ENCODE measurements at regions not wholly inside any gene's neighbourhood (a gene's known extent, or its start where the extent isn't known, plus 50 kb on each side); places are given as distances from the start of the nearest gene placed in this dataset.

DNA sequence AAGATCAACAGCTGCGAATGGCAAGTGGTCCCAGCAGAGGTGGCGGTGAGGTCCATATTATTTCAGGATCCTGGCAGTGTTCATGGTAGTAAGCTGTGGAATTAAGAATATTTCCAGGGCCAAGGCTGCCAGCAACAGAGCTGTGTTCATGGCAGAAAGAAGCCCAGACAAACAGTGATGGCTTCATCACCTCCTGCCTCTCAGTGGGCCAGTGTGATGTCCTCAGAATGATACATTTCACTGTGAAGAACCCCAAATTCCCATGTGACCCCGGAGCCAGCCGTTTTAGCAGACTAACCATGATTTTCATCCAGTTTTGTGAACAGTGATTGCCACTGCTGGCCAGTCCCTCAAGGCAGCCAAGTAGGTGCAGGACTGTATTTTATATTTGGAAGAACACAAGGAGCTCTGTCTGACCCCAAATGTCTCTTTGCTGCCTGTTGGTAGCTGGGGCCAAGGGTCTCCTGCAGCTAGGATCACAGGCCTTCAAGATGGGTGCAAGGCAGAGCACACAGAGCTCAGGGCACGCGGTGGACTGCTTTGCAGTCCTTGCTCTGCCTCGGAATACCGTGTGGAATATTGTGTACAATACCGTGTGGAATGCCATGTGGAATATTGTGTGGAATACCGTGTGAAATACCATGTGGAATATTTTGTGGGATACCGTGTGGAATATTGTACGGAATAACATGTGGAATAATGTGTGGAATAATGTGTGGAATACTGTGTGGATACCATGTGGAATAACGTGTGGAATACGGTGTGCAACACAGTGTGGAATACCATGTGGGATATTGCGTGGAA is 132.3 kb upstream of the CHST15 start:
- peak; percentile 74 for DNase-seq

- DNase-seq: no peak
Measured at GRCh38 chr10:124225029-124225466, 131.7 kb upstream of the CHST15 start.

DNA sequence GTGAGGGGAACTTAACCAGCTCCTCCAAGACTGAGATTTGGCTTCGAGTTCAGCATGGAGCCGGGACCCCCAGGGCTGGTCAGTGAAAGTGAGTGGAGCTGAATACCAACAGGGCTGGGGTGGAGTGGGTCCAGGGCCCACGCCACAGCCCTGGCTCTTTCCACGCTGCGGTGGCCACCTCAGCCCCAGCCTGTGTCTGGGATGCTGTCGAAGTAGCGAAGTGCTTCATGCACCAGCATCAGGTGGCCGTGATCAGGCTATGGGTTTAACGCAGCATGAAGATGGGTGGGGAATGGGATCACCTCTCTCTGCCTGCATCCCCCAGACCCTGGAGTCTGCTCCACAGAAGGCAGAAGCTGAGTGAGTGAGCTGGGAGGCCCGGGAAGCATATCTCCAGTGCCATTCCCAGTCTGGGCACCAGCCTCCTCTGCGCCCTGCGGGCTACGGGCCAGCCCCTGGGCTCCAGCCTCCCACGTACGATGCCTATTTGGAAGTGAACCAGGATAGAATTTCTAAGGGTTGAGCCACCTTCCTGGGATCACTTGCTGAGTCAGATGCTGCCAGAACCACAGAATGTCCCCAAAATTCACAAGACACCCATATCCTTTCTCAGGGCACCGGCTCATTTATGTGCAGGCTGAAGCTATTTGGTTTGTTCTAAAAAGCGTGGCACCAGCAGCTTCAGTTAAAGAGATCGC is 131.1 kb upstream of the CHST15 start:
- no peak for DNase-seq

GRCh38 chr10:124223711-124224085 is 130.3 kb upstream of the CHST15 start:
- no peak for DNase-seq

DNA sequence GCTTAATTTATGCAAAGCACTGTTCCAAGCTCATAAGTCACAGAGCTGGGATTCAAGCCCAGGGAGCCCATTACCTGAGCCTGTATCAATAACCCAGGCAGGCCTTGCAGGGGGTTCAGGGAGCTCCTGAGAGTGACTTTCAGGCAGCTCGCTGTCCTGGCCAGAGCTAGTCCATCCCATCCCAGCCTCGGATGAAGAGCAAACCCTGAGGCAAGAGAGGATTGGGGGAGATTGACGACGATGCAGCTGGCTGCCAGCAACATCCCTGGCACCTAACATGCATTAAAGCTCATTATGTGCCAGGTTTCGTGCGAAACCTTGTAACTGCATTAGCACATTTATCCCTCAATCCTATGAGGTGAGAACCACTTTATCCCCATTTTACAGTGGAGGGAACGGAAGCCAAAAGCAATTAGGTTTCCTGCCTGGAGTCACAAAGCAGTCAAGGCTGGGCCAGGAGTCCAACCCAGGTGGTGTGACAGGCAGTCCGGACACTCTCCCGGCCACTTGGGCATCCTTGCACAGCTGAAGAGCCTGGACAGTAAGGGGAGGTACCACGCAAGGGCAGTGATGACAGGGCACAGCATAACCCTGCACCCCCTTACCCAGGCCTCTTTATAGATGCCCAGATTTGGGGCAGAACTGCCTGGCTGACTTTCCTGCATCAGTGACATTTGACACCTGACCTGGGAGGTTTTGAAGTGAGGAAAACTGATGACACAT is 129.8 kb upstream of the CHST15 start:
- no peak for DNase-seq

DNA sequence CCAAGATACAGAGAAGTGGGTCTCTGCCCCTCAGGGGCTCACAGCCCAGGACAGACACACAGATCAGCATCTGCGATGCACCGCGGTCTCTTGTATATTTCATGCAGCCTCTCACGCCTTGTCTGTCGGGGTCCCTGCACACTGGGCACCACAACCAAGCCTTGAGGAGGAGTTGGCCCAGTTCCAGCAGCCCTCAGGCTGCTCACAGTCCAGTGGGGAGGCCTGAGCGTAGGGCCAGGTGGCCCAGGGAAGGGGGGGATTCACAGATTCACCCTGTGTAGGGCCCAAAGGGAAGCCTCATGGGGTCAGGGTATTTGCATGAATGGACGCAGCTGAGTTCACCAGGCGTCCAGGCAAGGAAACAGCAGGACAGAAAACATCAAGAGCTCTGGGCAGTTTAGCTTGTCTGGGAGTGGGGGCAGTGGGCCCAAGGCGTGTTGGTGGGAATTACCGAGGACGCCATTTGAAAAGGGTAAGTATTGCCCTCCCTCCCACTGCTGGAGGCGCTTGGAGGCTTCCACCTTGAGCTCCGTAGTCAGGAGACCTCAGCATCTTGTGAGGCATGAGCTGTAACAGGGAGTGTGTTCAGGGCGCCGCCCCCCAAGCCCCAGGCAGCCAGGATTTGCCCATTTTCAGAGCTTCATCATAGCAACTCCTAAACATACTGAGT is 129.1 kb upstream of the CHST15 start:
- no peak for DNase-seq

- no peak for DNase-seq
Measured at GRCh38 chr10:124221356-124222317, 128.2 kb upstream of the CHST15 start.

GRCh38 chr10:124220971-124221355 is 127.6 kb upstream of the CHST15 start:
- DNase-seq: no peak

DNA sequence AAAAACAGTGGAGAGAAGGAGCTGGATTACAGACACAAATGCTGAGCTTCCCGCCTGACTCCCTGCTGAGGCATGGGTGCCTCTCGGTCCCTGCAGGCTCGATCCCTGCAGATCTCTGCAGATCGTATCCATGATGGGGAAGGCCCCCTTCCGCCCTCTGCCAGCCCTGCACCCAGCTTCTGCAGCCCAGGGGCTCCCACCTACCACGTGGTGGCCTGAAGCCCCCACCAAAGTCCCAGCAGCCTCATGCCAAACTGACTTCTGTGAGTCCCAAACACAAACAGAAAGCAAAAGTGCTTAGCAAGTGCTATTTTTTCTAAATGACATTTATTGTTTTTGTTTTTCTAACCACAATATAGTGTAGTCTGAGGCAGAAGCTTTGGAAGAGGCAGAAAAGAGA is 127.1 kb upstream of the CHST15 start:
- DNase-seq: no peak

GRCh38 chr10:124219655-124220054 is 126.3 kb upstream of the CHST15 start:
- DNase-seq: no peak

- DNase-seq: no peak
Measured at GRCh38 chr10:124219062-124219461, 125.7 kb upstream of the CHST15 start.

- peak; percentile 18 for DNase-seq
Measured at GRCh38 chr10:124217906-124218804, 124.8 kb upstream of the CHST15 start.

- DNase-seq: no peak
Measured at GRCh38 chr10:124217031-124217430, 123.6 kb upstream of the CHST15 start.

GRCh38 chr10:124214610-124215375 is 121.4 kb upstream of the CHST15 start:
- DNase-seq: no peak

GRCh38 chr10:124213899-124214510 is 120.6 kb upstream of the CHST15 start:
- DNase-seq: no peak

DNA sequence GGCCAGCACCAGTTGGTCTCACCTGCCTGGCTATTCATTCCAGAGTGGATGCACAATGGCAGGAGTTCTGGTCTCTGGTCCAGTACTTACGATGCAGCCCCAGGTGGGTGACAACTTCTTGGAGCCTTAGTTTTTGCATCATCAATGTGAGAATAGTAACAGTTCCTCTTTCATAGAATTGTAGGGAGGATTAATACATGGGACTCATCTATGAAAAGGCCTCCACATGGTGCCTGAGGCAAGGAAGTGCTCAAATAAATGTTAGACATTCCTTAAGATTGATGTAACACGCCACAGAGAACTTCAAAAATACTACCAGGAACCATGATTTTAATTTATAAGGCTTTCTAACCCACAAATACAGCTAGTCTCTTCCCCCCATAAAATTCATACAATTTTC is 120.1 kb upstream of the CHST15 start:
- no peak for DNase-seq

DNA sequence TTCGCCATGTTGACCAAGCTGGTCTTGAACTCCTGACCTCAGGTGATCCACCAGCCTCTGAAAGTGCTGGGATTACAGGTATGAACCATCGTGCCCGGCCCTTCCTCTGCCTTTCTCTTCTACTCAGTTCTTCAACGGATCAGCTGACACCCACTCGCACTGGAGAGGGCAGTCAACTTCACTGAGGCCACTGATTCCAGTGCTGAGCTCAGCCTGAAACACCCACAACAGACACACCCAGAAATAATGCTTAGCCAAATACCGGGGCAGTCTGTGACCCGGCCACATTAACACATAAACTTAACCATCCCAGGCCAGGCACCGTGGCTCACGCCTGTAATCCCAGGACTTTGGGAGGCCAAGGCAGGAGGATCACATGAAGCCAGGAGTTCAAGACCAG is 119.3 kb upstream of the CHST15 start:
- no peak for DNase-seq

DNA sequence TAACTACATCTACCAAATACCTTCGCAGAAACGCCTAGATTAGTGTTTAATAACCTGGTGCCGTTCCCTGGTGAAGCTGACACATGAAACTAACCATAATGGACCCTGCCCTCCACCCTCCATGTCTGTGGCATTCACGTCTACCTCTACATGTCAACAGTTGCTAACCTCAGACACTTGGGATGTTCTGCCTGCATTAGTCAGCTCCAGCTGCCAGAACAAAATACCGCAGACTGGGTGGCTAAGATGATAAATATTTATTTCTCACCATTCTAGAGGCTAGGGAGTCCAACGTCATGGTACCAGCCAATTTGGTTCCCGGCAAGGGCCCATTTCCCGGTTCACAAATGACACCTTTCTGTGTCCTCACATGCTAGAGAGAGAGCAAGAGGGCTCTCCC is 118.5 kb upstream of the CHST15 start:
- DNase-seq: no peak

DNA sequence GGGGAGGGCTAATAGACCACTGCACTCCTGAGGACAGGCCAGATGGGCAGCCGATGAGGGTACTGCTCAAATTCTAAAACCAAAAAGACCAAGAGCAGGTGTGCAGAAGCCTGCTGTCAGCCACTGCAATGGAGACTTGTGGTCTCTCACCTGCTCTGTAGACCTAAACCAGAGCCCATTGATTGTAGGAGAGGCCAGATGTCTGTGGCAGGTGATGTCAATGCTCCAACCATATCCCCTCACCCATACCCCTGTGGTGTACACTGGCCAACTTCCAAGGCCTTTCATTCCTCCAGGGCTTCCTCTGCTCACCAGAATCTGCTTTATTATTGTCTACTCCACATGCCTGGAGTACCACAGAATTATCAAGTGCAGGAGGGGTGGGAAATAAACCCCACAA is 116.9 kb upstream of the CHST15 start:
- no peak for DNase-seq

DNA sequence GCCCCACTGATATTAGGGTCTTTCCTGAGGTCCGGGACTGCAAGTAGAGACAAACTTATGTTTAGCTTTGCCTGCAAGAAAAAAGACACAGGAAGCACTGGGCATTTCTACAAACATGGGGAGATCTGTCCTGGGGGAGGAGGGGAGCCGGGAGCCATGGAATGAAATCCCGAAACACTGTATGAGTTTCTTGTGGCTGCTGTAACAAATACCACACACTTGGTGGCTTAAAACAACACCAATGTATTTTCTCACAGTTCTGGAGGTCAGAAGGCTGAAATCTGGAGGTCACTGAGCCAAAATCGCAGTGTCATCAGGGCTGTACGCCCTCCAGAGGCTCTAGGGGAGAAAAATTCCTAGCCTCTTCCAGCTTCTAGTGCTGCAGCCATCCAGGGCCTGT is 114.0 kb upstream of the CHST15 start:
- no peak for DNase-seq
